Chondrocyte (in vitro differentiated cells): ENCODE measurements at regions not wholly inside any gene's neighbourhood (a gene's known extent, or its start where the extent isn't known, plus 50 kb on each side); places are given as distances from the start of the nearest gene placed in this dataset.

Experiments used
- DNase-seq: peaks from one replicate; pipeline ENCODE4 v3.0.0; 2021; ENCODE audit warnings: mixed read lengths, low spot score
- H3K27ac Mint-ChIP-seq: one replicate; pipeline ENCODE4 v1.8.0; 2021; ENCODE audit warnings: mild to moderate bottlenecking, moderate library complexity, mixed read lengths; ENCODE audit not compliant: unreplicated experiment
- H3K27me3 Mint-ChIP-seq: 2 replicates; pipeline ENCODE4 v1.8.0; 2021; ENCODE audit warnings: low read depth, mixed read lengths
- H3K36me3 Mint-ChIP-seq: 2 replicates; pipeline ENCODE4 v1.8.0; 2021; ENCODE audit warnings: low read depth, mixed read lengths
- H3K4me1 Mint-ChIP-seq: 2 replicates; pipeline ENCODE4 v1.8.0; 2021; ENCODE audit warnings: low read depth, mild to moderate bottlenecking, mixed read lengths
- H3K4me3 Mint-ChIP-seq: one replicate; pipeline ENCODE4 v1.8.0; 2021; ENCODE audit warnings: mild to moderate bottlenecking, moderate library complexity, mixed read lengths; ENCODE audit not compliant: unreplicated experiment
- H3K9me3 Mint-ChIP-seq: 2 replicates; pipeline ENCODE4 v1.8.0; 2021; ENCODE audit warnings: low read depth, mixed read lengths
- TF ChIP-seq, protein P1 (sequence below): fragments of 200-600 bp; sonication (generic); IDR thresholded peaks from 2 replicates; pipeline ENCODE4 v1.5.0; 2021; ENCODE audit warnings: antibody characterized with exemption, mild to moderate bottlenecking, moderate library complexity

DNA sequence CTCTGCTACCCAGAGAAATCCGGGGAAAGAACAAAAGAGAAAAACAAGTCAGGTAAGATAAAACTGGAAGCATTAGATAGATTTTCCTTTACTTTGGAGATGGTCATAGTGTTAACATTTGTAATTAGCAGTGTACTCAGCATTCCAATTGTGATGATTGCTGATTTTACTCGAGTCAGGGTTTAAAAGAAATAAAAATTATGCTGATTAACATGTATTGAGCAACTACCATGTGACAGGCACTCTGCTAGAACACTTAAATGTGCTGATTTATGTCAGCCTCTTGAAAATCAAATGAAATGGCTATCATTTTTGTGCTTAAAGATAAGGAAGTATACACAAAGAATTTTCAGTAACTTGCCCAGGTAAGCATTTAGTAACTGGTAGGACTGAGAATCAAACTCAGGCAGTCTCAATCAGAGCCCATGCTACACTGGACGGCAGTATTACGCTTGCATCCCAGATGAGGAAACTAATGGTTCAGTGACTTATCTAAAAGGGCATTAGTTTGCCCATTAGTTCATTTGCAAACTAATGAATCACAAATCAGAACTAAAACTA is 735.1 kb upstream of the SORCS1 start:
- Mint-ChIP-seq H3K9me3 (no peaks in the 10 kb centered on the region), H3K4me1 (no peaks in the 10 kb centered on the region)

DNA sequence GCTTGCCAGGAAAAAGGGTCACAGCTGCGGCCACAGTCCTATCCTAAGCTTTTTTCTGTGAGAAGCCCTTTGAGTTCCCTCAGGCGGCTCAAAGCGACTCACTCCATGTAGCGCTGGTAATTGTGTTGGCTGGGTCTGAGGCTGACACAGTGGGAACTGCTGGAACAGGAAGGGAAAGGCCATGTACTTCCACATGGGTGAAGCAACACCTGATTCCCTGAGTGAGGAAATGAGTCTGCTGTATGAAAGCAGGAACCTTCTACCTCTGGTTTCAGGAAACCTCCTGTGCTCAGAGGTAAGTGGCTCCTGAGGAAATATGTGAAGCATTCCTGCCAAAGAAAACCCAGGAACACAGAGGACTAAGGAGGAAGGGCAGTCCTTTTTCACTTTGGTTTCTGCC is 734.6 kb upstream of the SORCS1 start:
- Mint-ChIP-seq H3K27me3 (no peaks in the 10 kb centered on the region), H3K36me3 (no peaks in the 10 kb centered on the region), H3K4me3 (no peak overlapping the region), H3K27ac (no peak overlapping the region), H3K4me1 (no peaks in the 10 kb centered on the region), H3K9me3 (no peaks in the 10 kb centered on the region)
- TF ChIP-seq, protein P1, sequence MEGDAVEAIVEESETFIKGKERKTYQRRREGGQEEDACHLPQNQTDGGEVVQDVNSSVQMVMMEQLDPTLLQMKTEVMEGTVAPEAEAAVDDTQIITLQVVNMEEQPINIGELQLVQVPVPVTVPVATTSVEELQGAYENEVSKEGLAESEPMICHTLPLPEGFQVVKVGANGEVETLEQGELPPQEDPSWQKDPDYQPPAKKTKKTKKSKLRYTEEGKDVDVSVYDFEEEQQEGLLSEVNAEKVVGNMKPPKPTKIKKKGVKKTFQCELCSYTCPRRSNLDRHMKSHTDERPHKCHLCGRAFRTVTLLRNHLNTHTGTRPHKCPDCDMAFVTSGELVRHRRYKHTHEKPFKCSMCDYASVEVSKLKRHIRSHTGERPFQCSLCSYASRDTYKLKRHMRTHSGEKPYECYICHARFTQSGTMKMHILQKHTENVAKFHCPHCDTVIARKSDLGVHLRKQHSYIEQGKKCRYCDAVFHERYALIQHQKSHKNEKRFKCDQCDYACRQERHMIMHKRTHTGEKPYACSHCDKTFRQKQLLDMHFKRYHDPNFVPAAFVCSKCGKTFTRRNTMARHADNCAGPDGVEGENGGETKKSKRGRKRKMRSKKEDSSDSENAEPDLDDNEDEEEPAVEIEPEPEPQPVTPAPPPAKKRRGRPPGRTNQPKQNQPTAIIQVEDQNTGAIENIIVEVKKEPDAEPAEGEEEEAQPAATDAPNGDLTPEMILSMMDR = no peak
- no peak for DNase-seq

More for the DNA sequence above, 735.1 kb upstream of the SORCS1 start:
- H3K4me3 Mint-ChIP-seq = no peak overlapping the region
- peaks cover 3% of the 10 kb centered on the region for H3K27me3 Mint-ChIP-seq
- DNase-seq = no peak
- TF ChIP-seq, protein P1 = no peak
- H3K36me3 Mint-ChIP-seq = no peaks in the 10 kb centered on the region
- H3K27ac Mint-ChIP-seq = no peak overlapping the region

DNA sequence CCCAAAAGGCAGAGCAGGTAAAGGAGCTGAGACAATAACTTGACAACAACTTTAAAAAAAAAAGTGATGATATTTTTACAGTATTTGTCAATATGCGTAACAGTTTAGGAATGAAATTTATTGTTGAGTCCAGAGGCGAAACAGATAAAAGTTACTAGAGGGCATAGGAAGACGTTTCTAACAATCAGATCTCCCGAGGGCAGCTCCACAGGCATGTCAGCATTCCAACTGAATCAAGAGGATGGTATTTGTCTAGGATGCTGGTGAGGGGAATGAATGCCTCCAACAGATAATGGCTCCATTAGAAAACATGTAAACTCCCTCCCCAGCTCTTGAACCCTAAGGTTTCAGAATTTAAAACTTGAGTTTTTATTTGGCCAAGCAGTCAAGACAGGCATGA is 733.9 kb upstream of the SORCS1 start:
- H3K27ac Mint-ChIP-seq = no peak overlapping the region
- H3K27me3 Mint-ChIP-seq = no peaks in the 10 kb centered on the region
- H3K4me1 Mint-ChIP-seq = no peaks in the 10 kb centered on the region
- no peak overlapping the region for H3K4me3 Mint-ChIP-seq
- no peak for DNase-seq
- H3K9me3 Mint-ChIP-seq = no peaks in the 10 kb centered on the region
- TF ChIP-seq, protein P1 = no peak
- H3K36me3 Mint-ChIP-seq = no peaks in the 10 kb centered on the region

DNA sequence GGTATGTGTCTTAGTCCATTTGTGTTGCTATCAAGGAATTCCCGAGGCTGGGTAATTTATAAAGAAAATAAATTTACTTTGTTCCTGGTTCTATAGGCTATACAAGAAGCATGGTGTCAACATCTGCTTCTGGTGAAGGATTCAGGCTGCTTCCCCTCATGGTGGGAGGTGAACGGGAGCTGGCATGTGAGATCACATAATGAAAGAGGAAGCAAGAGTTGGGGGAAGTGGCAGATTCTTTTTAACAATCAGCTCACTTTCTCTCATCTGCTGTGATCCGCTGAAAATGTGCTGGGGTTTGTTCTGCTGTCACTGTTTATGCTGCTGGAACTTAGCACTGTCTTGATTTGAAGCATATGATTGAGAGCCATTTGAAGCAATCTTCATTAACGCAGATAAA is 730.0 kb upstream of the SORCS1 start:
- no peaks in the 10 kb centered on the region for H3K9me3 Mint-ChIP-seq
- H3K4me1 Mint-ChIP-seq = no peaks in the 10 kb centered on the region
- TF ChIP-seq, protein P1 = no peak
- no peak for DNase-seq
- H3K27me3 Mint-ChIP-seq = no peaks in the 10 kb centered on the region
- H3K36me3 Mint-ChIP-seq = no peaks in the 10 kb centered on the region
- no peak overlapping the region for H3K4me3 Mint-ChIP-seq
- no peak overlapping the region for H3K27ac Mint-ChIP-seq

DNA sequence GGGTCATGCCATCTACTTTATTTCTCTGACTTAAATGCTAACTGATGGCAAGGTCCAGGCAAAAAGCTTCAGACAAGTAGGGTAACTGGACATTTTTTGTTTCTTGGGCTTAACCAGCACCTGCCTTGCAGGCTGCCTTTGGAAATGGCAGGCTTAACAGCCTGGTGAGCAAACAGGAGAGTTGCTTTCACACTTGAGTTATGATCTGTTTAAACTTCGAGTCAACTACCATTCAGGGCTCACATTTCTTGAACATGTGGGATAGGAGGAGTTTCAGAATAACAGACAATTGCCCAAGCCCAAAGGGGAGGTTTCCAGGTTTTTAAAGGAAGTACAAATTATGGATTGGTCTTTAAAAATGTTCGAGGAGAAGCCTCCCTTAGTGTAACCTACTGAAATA is 724.6 kb upstream of the SORCS1 start:
- no peak for DNase-seq
- H3K27me3 Mint-ChIP-seq = no peaks in the 10 kb centered on the region
- TF ChIP-seq, protein P1 = no peak
- no peak overlapping the region for H3K4me3 Mint-ChIP-seq
- H3K4me1 Mint-ChIP-seq = no peaks in the 10 kb centered on the region
- H3K36me3 Mint-ChIP-seq = no peaks in the 10 kb centered on the region
- peaks cover 23% of the 10 kb centered on the region for H3K9me3 Mint-ChIP-seq
- no peak overlapping the region for H3K27ac Mint-ChIP-seq
